22Rv1 (cell line): ENCODE measurements at regions not wholly inside any gene's neighbourhood (a gene's known extent, or its start where the extent isn't known, plus 50 kb on each side); places are given as distances from the start of the nearest gene placed in this dataset.

Source experiments
- CTCF ChIP-seq: fragments of 450-650 bp; IDR thresholded peaks from 2 replicates; pipeline ENCODE4 v1.5.1; 2017; ENCODE audit warnings: mild to moderate bottlenecking
- ZFX ChIP-seq: fragments of 450-650 bp; IDR thresholded peaks from 2 replicates; pipeline ENCODE4 v1.6.1; 2017; ENCODE audit warnings: antibody characterized with exemption, borderline replicate concordance

GRCh38 chr3:28958656-28959055 is 322.2 kb upstream of the RBMS3 start:
- no peak for TF ChIP-seq CTCF
- no peak for TF ChIP-seq ZFX
